HG02642 (cell line): ENCODE measurements at regions not wholly inside any gene's neighbourhood (a gene's known extent, or its start where the extent isn't known, plus 50 kb on each side); places are given as distances from the start of the nearest gene placed in this dataset.
"Not testable (repeated sequence)": the region's sequence is repeated elsewhere in the genome, so short reads cannot be mapped to it uniquely, and the experiment has no call there.

Experiments used
- ATAC-seq: cut with Tn5 transposase; IDR thresholded peaks from one replicate; pipeline ENCODE4 v1.9.1; 2021; ENCODE audit warnings: mild to moderate bottlenecking; ENCODE audit not compliant: unreplicated experiment, poor library complexity

DNA sequence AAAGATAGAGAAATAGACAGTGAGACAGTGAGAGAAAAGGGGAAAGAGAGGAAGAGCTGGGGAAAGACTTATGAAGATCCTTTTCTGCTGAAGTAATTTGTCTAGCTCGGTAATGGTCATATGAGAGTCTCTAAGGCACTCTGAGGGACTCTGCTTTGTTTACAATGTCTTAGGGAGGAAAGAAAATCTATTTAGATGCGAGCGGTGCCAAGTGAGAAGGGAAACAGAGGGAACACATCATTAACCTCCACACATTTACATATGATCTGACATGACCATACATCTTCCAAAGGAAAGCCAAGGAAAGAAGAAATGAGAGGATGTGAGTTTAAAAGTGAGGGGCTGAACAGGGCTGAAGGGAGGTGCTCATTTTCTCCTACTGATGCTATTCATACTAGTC, 862.3 kb upstream of the CITED2 start:
- no peak for ATAC-seq

DNA sequence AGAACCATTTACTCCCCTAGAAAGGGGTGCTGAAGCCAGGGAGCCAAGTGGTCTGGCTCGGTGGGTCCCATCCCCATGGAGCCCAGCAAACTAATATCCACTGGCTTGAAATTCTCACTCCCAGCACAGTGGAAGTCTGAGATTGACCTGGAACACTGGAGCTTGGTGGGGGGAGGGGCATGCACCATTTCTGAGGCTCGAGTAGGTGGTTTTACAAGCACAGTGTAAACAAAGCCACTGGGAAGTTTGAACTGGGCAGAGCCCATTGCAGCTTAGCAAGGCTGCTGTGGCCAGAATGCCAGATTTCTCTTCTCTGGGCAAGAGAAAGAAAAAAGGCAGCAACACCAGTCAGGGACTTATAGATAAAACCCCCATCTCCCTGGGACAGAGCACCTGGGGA, 855.8 kb upstream of the CITED2 start:
- ATAC-seq = no peak

DNA sequence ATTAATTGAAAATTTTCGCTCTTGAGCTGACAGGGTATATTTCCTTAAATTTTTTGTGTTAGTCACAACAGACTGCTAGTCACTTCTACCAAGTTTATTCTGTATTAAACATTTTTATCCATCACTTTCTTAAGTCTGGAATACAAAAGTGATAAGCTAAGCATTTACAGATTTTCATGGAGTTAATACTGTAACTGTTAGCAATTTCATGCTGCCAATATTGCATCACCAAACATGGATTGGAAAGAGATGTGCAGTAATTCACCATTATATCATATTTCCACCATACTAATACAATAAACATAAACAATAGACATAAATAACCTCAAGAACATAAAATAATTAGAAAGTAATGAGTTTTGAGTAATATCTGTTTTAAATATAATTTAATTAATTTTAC, 854.0 kb upstream of the CITED2 start:
- no peak for ATAC-seq

DNA sequence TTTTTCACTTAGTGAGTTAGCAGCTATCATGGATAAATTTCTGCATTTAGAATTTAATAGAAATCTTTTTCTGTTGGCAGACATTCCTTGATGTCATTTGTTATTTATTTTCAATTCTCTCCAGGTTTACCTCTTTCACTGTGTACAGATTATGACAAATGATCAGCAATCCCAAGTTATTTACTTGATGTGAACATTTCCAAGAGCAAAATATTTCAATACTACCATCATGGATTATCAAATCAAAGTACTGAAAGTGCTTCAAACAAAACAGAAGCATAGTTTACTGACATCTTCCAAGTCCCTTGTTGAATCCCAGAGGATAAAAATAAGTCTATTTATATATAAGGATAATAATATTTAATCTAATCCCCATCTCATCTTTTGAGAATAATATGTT, 852.2 kb upstream of the CITED2 start:
- no peak for ATAC-seq

DNA sequence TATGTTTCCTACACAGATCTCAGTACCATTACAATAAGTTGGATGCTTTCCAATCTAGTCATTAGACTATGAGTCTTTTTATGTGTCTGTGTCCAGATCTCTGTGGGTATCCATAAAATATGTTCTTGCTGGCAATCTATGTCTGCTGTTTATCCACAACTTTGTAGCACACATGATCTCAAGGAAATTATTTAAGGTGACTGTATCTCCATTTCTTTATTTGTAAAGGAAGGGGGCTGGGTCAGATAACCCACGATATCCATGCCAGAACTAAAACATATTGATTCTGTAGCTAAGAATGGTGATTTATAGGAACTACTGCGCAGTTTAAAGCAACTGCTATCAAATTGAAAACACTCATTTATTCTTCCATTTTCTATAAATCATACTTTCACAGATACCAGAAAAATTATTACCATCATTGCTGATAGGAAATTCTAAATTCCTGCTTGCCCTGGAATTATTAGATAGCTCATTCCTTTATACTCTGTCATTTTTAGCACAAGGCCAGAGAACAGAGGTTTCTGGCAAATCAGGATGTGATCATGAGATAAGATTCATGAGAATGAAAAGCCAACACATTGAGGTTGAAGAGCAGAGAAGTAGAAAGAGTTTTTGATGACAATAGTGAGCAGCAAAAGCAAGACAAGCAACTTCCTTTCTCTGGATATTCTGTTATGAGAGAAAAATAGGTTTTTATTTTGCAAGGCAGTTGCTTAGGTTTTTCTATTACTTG, 851.4 kb upstream of the CITED2 start:
- ATAC-seq = no peak

DNA sequence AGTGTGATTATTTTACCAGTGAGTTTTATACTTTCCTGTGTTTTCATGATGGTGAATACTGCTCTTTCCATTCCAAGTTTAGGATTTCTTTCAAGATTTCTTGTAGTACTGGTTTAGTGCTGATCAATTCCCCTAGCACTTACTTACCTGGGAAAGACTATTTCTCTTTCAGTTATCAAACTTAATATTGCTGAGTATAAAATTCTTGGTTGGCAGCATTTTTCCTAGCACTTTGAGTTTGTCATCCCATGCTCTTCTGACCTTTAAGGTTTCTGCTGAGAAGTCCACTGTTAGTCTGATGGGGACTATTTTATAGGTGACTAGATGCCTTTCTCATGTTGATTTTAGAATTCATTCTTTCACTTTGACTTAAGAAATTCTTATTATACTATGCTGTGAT, 842.8 kb upstream of the CITED2 start:
- no peak for ATAC-seq

DNA sequence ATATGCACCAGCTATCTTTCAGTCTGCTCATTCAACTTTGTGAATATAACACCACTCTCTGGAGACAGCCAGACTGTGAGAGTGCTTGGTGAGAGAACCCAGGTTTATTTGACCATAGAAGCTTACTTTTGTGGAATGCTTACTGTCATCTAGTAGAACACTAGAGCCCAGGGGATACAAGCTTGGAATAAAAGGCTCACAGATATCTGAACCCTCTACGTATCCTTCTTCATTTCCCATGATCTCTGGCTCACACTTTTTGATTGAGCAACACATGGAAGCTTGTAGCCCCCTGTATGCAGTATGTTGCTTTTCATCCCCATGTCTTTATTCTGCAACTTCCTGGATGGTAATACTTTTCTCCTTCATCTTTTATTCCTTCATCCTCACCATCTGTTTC, 835.3 kb upstream of the CITED2 start:
- no peak for ATAC-seq

DNA sequence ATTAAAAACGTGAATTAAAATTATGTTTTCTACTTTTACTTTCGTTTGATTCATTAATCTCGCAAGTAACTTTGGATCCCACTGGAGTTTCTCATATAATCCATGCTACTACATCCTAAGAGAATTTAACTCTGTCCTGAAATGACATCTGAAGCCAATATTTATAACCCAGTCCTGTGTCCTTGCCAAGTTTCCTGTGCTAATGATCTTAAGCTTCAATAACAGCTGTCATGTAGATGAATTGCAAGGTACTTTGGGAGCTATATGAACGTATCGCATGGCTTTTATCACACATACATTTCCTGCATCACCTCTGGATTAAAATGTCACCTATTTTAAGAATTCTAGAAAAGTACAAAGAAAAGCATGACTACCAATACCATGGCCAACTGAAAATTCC, 833.8 kb upstream of the CITED2 start:
- ATAC-seq = no peak

DNA sequence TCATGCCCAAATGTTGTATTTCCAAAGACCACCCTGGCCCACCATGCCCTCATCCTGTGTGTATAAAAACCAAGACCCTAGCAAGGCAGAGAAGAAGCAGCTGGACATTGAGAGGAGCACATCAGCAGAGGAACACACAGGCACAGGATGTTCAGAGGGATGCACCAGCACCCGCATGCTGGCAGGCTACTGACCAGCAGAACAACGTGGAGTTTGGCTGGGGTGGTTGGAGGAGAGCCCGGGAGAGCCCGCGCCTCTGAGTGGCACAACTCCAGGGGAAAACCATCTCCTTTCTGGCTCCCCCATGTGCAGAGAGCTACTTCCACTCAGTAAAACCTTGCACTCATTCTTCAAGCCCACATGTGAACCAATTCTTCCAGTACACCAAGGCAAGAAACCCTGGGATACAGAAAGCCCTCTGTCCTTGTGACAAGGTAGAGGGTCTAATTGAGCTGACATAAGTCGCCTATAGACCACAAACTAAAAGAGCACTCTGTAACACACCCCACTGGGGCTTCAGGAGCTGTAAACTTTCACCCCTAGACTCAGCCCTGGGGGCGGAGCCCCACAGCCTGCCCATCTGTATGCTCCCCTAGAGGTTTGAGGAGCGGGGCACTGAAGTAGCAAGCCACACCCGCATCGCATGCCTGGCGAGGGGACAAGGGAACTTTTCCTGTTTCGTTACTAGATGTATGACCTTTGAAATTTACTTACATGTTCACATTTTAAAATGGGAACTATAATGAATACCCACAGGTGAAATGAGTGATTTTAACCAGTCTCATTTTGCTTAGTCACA, 831.5 kb upstream of the CITED2 start:
- ATAC-seq = no peak

DNA sequence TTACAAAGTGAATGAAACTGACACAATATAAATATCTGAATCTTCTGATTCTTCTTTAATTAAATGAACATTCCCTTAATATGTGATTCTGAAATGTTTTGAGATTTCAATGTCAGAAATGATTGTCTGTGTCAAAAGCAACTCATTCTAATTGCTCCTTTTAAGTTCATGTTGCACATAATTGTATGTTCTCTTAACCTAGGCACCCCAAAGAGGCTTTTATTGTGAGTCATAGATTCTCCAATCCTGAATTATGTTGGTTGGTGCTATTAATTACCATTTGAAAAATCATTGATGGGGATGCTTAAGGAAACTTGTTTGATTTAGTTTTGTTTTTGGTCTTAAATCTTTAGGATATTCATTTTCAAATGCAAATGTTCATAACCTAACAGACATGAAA, 829.7 kb upstream of the CITED2 start:
- no peak for ATAC-seq

DNA sequence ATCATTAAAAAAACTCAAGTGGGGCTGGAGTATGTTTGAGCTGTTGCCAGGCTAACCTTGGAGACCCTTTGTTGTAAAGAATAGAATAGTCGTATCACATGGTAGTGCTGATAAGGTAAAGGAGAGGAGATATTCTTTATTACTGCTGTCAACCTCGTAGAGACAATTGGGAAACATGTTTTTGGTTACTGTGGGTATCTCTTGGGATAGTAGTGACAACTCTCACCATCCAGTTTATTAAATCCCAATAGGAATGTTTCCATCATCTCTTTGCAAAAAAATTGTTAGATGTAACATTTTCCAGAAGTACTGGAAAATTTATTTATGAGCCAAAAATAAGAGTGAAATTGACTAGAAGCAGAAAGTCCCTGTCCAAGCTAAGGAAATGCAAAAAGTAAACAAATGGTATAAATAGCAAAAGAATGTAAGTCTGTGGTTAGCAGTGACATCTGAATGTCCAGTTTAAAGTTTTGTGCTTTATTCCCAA, 829.3 kb upstream of the CITED2 start:
- ATAC-seq = no peak

DNA sequence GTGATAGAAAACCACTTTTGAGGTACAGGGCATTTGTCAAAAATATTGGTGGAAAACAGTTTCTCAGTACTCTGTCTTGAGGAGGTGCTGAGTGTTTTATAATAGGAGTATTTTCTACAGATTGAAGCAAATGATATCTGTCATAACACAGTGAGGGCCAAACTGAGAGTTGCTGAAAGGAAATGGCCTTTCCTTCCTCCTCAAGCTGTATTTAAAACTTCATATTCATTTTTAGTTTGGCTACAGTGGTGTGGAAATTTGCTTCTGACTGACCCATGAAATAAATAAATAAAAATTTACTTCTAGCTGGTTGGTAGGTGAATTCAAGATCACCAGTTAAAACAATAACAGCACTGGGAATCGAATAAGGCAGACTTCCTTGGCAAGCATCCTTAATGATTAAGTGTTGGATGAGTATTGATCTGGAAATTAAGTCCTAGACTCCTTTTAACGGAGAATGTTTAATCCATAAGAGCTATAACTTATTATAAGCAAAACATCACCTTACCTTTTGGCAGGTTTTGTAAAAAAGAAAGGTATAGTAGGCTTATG, 828.6 kb upstream of the CITED2 start:
- no peak for ATAC-seq

DNA sequence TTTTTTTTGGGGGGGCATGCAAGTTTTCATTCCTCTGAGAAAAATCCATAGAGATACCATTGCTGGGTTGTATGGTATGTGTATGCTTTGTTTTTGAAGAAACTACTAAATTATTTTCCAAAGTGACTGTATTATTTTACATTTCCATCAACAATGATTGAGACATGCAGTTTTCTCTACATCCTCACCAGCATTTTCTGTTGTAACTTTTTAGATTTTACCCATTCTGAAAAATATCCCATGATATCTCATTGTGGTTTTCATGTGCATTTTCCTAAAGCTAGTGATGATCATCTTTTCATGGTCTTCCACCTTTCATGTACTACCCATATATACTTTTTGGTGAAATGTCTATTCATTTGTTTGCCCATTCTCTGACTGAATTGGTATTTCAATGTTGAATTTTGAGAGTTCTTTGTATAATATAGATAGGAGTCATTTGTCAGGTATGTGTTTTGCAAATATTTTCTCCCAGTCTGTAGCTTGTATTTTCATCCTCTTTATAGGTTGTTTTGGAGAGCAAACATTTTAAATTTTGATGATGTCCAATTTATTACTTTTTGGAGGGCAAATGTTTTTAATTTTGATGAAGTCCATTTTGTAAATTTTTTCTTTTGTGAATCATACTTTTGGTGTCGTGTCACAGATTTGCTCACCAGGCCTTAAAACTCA, 827.5 kb upstream of the CITED2 start:
- no peak for ATAC-seq

DNA sequence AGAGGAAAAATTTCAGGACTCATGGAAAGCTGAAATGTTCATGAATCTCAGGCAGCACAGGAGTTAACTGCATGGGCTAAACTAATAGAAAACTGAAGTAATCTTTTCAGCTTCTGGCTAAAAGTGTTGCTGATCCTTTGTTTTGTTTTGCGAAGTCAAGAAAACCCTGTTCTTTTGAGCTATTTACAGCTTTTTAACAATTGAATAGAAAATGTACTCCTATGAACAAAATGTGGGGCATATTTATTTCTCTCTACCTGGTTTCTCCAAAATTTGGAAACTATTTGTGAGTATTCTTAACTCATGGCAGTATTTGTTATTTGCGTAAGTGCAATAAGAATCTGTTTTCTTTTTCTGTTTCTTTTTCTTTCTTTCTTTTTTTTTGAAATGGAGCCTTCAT, 818.8 kb upstream of the CITED2 start:
- no peak for ATAC-seq

DNA sequence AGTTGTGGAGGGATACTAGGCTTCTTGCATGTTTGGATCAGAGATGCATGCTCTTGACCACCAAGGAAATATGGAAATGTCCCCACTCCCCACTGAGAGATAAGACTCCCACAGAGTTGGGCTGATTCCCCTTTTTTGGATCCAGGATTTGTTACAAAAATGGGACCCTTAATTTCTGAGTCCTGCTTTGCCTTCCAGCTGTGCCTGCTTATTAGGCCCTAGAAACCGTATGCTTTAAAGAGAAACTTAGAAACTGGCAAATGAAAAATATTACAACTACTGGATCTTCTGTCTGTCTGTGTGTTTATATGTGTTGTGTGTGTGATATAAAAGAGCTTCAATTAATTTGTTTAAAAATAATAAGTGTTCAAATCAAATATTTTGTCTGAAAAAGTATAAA, 817.6 kb upstream of the CITED2 start:
- no peak for ATAC-seq

DNA sequence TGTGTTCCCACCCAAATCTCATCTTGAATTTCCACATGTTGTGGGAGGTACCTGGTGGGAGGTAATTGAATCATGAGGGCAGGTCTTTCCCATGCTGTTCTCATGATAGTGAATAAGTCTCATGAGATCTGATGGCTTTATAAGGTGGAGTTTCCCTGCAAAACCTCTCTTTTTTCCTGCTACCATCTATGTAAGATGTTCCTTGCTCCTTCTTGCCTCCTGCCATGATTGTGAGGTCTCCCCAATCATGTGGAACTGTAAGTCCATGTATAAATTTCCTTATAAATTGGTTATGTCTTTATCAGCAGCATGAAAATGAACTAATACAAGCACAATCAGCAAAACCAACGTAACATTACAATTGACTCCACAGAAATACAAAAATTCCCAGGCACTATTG, 814.8 kb upstream of the CITED2 start:
- ATAC-seq = not testable (repeated sequence)

DNA sequence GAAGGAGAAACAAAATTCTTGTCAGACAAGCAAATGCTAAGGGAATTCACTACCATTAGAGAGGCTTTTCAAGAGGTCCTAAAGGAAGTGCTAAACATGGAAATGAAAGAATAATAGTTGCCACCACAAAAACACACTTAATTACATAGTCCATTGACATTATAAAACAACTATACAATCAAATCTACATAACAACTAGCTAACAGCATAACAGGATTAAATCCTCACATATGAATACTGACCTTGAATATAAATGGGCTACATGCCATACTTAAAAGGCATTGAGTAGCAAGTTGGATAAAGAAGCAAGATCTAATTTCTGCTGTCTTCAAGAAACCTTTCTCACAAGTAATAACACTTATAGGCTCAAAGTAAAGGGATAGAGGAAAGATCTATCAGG, 811.5 kb upstream of the CITED2 start:
- ATAC-seq = no peak

DNA sequence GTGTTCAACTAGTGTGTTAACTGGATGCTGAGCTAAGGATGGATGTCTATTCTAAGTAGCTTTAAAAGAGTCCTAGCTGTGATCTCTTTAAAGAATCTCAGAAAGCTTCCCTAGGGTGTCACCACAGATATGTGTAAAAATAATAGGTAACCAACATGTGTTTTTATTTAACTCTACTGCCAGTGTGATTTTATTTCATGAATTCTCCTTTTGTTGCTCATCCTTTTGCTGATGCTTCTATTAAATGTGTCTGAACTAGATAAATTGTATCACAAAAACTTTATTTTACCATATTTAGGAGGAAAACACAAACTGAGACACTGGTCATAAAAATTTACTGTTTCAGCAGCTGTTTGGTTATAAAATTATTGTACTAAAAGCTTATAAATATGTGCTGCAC, 809.4 kb upstream of the CITED2 start:
- no peak for ATAC-seq

DNA sequence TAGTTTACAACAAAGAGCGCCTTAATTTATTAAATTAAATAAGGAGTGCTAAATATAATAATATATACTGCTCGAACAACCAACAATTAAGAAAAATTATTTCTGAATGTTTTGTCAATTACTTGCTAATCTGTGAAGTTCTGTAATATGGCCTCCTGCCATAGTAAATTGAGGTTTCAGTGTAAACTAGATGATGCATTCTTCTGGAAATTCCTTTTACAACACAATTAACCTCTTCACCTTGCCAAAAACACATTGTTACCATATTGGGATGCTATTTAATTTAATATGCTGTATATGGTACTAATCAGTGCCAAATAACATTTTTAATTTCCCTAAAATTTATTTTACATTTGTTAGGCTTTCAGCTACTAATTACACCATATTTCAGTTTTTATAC, 808.4 kb upstream of the CITED2 start:
- ATAC-seq = no peak

DNA sequence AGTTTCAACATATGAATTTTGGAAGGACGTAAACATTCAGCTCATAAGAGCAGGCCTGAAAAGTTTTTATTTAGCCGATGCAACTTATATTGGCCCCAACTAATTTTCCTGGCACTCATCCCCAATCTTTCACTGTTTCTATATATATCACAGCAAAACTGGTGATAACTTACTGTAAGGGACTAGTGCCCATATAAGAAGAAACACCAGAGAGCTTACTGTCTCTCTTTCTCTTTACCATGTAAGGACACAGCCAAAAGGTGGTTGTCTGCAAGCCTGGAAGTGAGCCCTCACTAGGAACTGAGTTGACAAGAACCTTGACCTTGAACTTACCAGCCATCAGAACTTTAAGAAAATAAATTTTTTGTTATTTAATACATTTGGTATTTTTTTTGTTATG, 807.4 kb upstream of the CITED2 start:
- ATAC-seq = no peak

DNA sequence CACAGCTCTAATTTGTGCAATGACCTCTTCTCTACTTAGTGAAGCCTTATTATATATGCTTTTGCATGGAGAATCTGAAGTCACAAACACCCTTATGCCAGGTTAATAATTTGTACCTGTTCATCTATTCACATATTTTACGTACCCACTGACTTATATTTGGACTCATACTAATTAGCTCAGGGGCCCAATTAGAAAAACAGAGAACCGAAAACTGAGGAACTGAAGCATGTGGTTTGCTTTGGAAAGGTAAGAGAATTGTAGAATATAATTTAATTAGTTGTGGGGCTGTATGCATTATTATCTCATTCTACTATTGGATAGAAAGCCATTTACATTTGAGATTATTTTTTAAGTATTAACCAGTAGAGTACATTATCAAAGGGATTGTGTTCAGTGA, 805.9 kb upstream of the CITED2 start:
- ATAC-seq = no peak
